ENCODE measurements at regions not wholly inside any gene's neighbourhood (a gene's known extent, or its start where the extent isn't known, plus 50 kb on each side); places are given as distances from the start of the nearest gene placed in this dataset.

DNA sequence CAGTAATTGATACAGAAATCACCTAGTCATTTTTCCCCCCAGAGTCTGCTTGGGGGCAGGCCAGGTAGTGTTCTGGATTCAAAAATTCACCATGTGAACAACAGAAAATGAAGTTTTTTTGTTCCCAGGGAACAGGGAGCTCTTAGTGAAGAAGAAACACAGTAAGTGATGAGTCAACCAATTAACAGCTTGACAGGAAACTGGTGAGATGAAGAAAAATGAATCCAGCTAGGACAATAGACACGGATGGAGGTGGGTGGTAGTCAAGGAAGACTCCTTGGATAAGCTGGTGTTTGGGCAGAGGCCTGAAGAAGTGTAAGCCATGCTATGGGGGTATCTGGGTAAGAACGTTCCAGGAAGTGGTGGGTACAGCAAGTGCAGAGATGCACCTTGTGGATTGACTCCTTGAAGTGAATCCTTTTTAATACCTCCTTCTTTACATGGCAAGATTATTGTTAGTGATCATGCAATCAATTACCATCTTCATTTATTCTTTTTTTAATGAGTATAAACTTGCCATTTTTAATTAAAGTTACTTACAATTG, 339.9 kb upstream of the RGMA start:
- H3K27me3 ChIP-seq (ENCODE audit: control insufficient read depth, insufficient read depth, low read length) = no peaks in the 10 kb centered on the region
- ChIA-PET POLR2A (no interaction called here), CTCF (no interaction called here)
- H3K4me3 ChIP-seq (ENCODE audit: low read depth, low read length) = no peak overlapping the region
- DNase-seq (ENCODE audit: low read depth) = no peak
- TF ChIP-seq, protein P1, sequence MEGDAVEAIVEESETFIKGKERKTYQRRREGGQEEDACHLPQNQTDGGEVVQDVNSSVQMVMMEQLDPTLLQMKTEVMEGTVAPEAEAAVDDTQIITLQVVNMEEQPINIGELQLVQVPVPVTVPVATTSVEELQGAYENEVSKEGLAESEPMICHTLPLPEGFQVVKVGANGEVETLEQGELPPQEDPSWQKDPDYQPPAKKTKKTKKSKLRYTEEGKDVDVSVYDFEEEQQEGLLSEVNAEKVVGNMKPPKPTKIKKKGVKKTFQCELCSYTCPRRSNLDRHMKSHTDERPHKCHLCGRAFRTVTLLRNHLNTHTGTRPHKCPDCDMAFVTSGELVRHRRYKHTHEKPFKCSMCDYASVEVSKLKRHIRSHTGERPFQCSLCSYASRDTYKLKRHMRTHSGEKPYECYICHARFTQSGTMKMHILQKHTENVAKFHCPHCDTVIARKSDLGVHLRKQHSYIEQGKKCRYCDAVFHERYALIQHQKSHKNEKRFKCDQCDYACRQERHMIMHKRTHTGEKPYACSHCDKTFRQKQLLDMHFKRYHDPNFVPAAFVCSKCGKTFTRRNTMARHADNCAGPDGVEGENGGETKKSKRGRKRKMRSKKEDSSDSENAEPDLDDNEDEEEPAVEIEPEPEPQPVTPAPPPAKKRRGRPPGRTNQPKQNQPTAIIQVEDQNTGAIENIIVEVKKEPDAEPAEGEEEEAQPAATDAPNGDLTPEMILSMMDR (IDR thresholded peaks at IDR 0.05; ENCODE audit: insufficient read depth, low read depth, low read length) = no peak
- H3K36me3 ChIP-seq (ENCODE audit: control insufficient read depth, insufficient read depth, low read length) = no peaks in the 10 kb centered on the region

DNA sequence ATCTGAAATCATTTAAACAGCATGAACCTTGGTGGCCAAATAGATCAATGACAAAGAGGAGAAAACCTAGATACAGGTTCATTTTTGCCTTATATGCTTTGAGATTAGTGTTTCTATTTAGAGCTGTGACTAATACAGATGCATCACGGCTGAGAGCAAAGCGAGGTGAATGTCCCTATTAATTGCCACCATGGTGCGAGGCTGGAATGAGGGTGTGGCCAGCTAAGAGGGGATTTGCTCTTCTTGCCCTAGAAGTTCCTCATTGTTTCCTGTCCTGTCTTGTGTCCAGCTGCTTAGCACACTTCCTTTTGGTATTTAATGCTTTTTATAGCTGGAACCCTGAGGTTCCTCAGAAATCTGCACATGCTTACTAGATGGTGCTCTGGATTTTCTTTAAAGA, 339.1 kb upstream of the RGMA start:
- POLR2A ChIA-PET = no interaction called here
- CTCF ChIA-PET = no interaction called here
- H3K27me3 ChIP-seq (ENCODE audit: control insufficient read depth, insufficient read depth, low read length) = no peaks in the 10 kb centered on the region

DNA sequence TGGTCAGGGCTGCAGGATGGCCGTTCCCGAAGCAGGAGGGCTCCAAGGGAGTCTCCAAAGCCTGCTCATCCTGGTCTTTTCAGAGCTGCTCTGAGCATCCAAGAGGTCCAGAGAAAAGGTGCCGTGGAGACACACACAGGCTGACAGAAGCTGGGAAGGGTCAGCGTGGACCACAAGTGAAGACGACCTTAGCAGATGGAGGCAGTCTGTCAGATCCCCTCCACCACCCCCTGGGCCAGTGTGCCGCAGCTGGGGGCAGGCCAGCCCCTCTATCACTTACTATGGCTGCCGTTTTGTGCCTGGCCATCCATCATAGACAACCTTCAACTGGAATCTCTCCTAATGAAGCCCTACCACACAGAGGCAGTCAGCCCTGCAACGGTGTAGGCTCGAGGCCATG, 335.1 kb upstream of the RGMA start:
- ChIA-PET POLR2A (no interaction called here), CTCF (no interaction called here)
- Histone ChIP-seq H3K36me3 (ENCODE audit: control insufficient read depth, insufficient read depth, low read length) (no peaks in the 10 kb centered on the region), H3K4me3 (ENCODE audit: low read depth, low read length) (no peak overlapping the region), H3K27me3 (ENCODE audit: control insufficient read depth, insufficient read depth, low read length) (no peaks in the 10 kb centered on the region)
- TF ChIP-seq, protein P1 (IDR thresholded peaks at IDR 0.05; ENCODE audit: insufficient read depth, low read depth, low read length) = no peak
- no peak for DNase-seq (ENCODE audit: low read depth)

More for the DNA sequence above, 339.1 kb upstream of the RGMA start:
- Histone ChIP-seq H3K36me3 (ENCODE audit: control insufficient read depth, insufficient read depth, low read length) (no peaks in the 10 kb centered on the region), H3K4me3 (ENCODE audit: low read depth, low read length) (no peak overlapping the region)
- DNase-seq (ENCODE audit: low read depth) = no peak
- TF ChIP-seq, protein P1 (IDR thresholded peaks at IDR 0.05; ENCODE audit: insufficient read depth, low read depth, low read length) = no peak

DNA sequence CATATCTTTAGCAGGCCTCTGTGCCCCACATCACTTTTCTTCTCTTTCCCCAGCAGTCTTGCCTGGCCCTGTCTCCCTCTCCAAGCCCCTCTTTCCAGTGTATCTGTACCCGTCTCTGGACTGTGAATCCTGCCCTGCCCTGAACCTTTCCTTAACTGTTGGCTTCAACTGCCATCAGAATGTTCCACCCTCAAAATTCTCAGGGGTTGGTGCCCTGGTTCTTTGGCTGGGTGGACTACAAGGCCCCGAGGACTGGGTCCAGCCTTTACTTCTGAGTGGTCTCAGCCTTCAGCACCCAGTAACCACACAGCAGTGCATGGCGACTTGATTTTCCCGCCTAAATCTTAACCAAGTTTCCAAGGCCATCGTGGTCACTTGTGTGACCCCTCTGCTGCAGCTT, 333.5 kb upstream of the RGMA start:
- Histone ChIP-seq H3K27me3 (ENCODE audit: control insufficient read depth, insufficient read depth, low read length) (no peaks in the 10 kb centered on the region), H3K36me3 (ENCODE audit: control insufficient read depth, insufficient read depth, low read length) (no peaks in the 10 kb centered on the region), H3K4me3 (ENCODE audit: low read depth, low read length) (no peak overlapping the region)
- CTCF ChIA-PET = no interaction called here
- POLR2A ChIA-PET = no interaction called here
- TF ChIP-seq, protein P1 (IDR thresholded peaks at IDR 0.05; ENCODE audit: insufficient read depth, low read depth, low read length) = no peak
- no peak for DNase-seq (ENCODE audit: low read depth)

DNA sequence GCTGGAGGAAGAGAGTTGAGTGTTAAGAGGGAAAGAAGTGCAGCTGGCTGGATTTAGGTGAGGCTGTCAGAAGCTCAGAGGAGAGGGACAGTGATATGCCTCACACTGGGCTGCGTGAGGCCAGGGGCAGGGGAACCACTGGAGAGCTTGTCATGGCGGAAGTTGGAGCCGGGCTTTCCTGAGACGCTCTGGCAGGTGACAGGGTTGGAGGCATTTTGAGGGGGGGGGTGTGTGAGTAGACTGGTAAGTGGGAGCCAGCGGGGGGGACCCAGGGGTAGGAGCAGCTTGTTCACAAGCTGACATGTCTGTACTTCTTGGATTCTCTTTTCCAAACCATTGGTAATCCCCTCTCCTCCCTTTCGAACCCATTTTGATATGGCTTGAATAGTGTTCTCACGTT, 331.5 kb upstream of the RGMA start:
- POLR2A ChIA-PET = no interaction called here
- TF ChIP-seq, protein P1 (IDR thresholded peaks at IDR 0.05; ENCODE audit: insufficient read depth, low read depth, low read length) = no peak
- CTCF ChIA-PET = no interaction called here
- DNase-seq (ENCODE audit: low read depth) = no peak
- Histone ChIP-seq H3K4me3 (ENCODE audit: low read depth, low read length) (no peak overlapping the region), H3K36me3 (ENCODE audit: control insufficient read depth, insufficient read depth, low read length) (no peaks in the 10 kb centered on the region), H3K27me3 (ENCODE audit: control insufficient read depth, insufficient read depth, low read length) (no peaks in the 10 kb centered on the region)

Data from BJ (cell line).